ENCODE measurements at regions not wholly inside any gene's neighbourhood (a gene's known extent, or its start where the extent isn't known, plus 50 kb on each side); places are given as distances from the start of the nearest gene placed in this dataset.

- TF ChIP-seq CTCF (IDR thresholded peaks at IDR 0.05; ENCODE audit: borderline replicate concordance, extremely low read depth, low read length, poor library complexity, severe bottlenecking) (no peak), EZH2 (IDR thresholded peaks at IDR 0.05; ENCODE audit: borderline replicate concordance, low read depth, low read length, severe bottlenecking) (no peak)
These were observed 203.8 kb upstream of the SRRM4 start for GRCh38 chr12:118777504-118777903.
